Suprapubic skin (tissue), 4 donors: ENCODE measurements at regions not wholly inside any gene's neighbourhood (a gene's known extent, or its start where the extent isn't known, plus 50 kb on each side); places are given as distances from the start of the nearest gene placed in this dataset.

ENCODE experiments used
- DNase-seq, 2 donors: peaks; one replicate each; pipeline ENCODE4 v3.0.0-alpha.2; 2019; ENCODE audit warnings: low spot score in 2 of 2
- H3K27ac ChIP-seq: fragments of 200-600 bp; sonication (generic); one replicate; pipeline ENCODE4 v1.5.1; 2019
- H3K27me3 ChIP-seq: fragments of 200-600 bp; sonication (generic); one replicate; pipeline ENCODE4 v1.5.1; 2019
- H3K36me3 ChIP-seq: fragments of 200-600 bp; sonication (generic); one replicate; pipeline ENCODE4 v1.5.1; 2019
- H3K4me1 ChIP-seq: fragments of 200-600 bp; sonication (generic); one replicate; pipeline ENCODE4 v1.5.1; 2019
- H3K4me3 ChIP-seq: fragments of 200-600 bp; sonication (generic); one replicate; pipeline ENCODE4 v1.5.1; 2019; ENCODE audit warnings: mild to moderate bottlenecking
- H3K9me3 ChIP-seq: fragments of 200-600 bp; sonication (generic); one replicate; pipeline ENCODE4 v1.5.1; 2019
- EP300 ChIP-seq: sonication (generic); formaldehyde crosslinking; IDR thresholded peaks from one replicate; pipeline ENCODE4 v1.6.1; 2017; ENCODE audit warnings: antibody characterized with exemption
- POLR2A ChIP-seq, 2 donors: fragments of 450-650 bp; IDR thresholded peaks; one replicate each; pipeline ENCODE4 v1.6.1; 2017; ENCODE audit warnings: antibody characterized with exemption in 2 of 2, mild to moderate bottlenecking in 2 of 2, moderate library complexity in 2 of 2
- POLR2AphosphoS5 ChIP-seq, 3 donors: sonication (generic); formaldehyde crosslinking; IDR thresholded peaks; one replicate each; pipeline ENCODE4 v1.6.1; 2017; ENCODE audit warnings: antibody characterized with exemption in 3 of 3
- WGBS: methylation state at CpG from one replicate; pipeline ENCODE4 v1.1.5; 2018; 5-methylcytosine and 5-hydroxymethylcytosine counted together
- TF ChIP-seq, protein P1 (sequence below), 2 donors: fragments of 200-600 bp in 1 of 2; fragments of 450-650 bp in 1 of 2; sonication (generic) in 1 of 2; IDR thresholded peaks; one replicate each; pipeline ENCODE4 v1.5.1; 2016 to 2019; ENCODE audit warnings: antibody characterized with exemption in 2 of 2, mild to moderate bottlenecking in 1 of 2, moderate library complexity in 1 of 2

DNA sequence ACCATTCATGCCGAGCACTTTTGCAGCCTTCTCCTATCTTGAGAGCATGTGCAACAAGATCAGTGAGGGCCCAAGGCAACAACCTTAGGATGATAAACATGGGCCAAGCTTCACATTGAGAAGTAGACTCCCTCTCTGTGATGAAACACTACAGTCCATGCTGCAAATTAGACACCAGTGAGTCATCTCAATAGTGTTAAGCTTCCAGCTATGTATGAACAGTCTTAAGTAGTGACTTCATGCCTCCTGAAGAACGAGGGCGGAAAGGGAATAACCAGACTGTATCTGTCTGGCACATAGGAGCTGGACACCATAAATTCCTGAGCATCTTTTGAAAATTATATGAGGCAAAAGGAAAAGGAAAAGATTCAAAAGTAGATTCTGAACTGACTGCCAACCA, 309.9 kb upstream of the SLITRK1 start:
- no peaks in the 10 kb centered on the region for H3K27me3 ChIP-seq
- DNase-seq = no peak
- no peak for TF ChIP-seq POLR2AphosphoS5 (IDR thresholded peaks at IDR 0.05)
- TF ChIP-seq POLR2A (IDR thresholded peaks at IDR 0.05) = no peak
- TF ChIP-seq, protein P1, sequence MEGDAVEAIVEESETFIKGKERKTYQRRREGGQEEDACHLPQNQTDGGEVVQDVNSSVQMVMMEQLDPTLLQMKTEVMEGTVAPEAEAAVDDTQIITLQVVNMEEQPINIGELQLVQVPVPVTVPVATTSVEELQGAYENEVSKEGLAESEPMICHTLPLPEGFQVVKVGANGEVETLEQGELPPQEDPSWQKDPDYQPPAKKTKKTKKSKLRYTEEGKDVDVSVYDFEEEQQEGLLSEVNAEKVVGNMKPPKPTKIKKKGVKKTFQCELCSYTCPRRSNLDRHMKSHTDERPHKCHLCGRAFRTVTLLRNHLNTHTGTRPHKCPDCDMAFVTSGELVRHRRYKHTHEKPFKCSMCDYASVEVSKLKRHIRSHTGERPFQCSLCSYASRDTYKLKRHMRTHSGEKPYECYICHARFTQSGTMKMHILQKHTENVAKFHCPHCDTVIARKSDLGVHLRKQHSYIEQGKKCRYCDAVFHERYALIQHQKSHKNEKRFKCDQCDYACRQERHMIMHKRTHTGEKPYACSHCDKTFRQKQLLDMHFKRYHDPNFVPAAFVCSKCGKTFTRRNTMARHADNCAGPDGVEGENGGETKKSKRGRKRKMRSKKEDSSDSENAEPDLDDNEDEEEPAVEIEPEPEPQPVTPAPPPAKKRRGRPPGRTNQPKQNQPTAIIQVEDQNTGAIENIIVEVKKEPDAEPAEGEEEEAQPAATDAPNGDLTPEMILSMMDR (IDR thresholded peaks at IDR 0.05) = no peak
- no peak for TF ChIP-seq EP300
- 71% methylated on average over 3 of the region's 3 CpGs for WGBS
- H3K9me3 ChIP-seq = no peaks in the 10 kb centered on the region
- H3K36me3 ChIP-seq = no peaks in the 10 kb centered on the region
- no peak overlapping the region for H3K27ac ChIP-seq
- H3K4me3 ChIP-seq = no peak overlapping the region
- no peaks in the 10 kb centered on the region for H3K4me1 ChIP-seq

DNA sequence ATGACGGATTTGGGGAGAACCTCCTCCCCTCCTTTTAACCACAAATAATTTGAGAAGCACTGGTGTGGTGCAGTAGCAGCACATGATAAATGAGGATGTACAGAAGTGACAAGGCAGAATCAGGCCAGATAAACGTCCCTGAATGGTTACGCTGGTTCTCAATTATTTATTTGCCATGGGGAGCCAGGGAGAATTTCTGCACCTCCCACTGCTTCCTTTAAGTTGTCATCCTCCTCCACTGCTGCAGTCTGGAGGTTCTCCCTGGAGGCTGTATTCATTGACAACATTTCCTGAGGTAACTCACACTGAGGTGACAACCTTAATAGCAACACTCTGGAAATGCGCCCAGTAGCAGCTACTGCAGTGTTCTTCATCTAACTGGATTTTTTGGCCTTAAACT, 308.9 kb upstream of the SLITRK1 start:
- 59% methylated on average over 4 of the region's 4 CpGs for WGBS

DNA sequence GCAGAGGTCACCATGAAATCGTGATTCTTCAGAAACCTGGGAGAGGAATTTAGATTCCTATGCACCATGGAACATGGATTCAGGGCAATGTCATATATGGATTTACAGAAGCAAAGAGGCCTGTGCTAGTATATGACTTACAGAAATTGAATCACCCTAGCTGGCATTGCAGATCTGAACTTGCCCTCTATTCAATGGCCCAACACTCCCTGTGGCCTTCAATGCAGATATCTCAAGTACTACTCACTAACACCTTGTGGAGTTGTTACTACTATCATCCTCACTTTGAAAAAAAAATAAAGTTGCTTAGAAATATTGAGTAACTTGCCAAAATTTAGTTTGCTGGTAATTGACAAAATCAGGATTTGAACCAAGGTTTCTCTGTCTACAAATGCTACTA, 305.4 kb upstream of the SLITRK1 start:
- WGBS = 92% methylated on average over 1 of the region's 1 CpG
- no peaks in the 10 kb centered on the region for H3K9me3 ChIP-seq
- no peaks in the 10 kb centered on the region for H3K36me3 ChIP-seq
- no peak for DNase-seq
- TF ChIP-seq POLR2A (IDR thresholded peaks at IDR 0.05) (no peak), EP300 (no peak), POLR2AphosphoS5 (IDR thresholded peaks at IDR 0.05) (no peak)
- TF ChIP-seq, protein P1 (IDR thresholded peaks at IDR 0.05) = no peak
- no peak overlapping the region for H3K4me3 ChIP-seq
- no peaks in the 10 kb centered on the region for H3K4me1 ChIP-seq
- no peak overlapping the region for H3K27ac ChIP-seq
- no peaks in the 10 kb centered on the region for H3K27me3 ChIP-seq

More for the DNA sequence above, 308.9 kb upstream of the SLITRK1 start:
- no peak for DNase-seq
- Histone ChIP-seq H3K27ac (no peak overlapping the region), H3K27me3 (no peaks in the 10 kb centered on the region), H3K4me1 (no peaks in the 10 kb centered on the region), H3K9me3 (no peaks in the 10 kb centered on the region), H3K36me3 (no peaks in the 10 kb centered on the region), H3K4me3 (no peak overlapping the region)
- TF ChIP-seq, protein P1 (IDR thresholded peaks at IDR 0.05) = no peak
- TF ChIP-seq EP300 (no peak), POLR2A (IDR thresholded peaks at IDR 0.05) (no peak), POLR2AphosphoS5 (IDR thresholded peaks at IDR 0.05) (no peak)

DNA sequence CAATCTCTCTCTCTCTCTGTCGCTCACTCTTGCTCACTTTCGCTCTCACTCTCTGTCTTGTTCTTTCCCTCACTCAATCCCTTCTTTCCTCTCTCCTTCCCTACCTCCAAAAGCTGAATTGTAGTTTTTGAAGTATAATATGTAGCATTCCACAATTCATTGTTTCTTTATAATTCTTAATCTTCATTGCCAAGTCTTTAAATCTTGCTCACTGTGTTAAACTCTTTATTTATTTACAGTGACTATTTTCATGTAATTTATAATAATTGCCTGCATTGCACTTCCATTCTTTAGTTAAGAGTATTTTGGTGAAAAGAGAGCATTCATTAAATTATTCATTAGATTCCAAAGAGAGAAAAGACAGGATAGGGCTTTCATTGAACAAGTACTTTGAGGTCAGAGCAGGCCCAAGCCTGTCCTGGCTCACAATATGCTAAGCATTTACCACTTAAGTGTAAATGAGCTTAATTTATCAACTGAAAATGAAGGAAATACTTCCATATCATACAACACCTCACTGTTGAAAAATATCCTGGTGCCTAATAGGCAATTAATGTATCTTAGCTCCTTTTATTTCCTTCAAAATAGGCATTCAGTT, 257.4 kb upstream of the SLITRK1 start:
- no peaks in the 10 kb centered on the region for H3K4me1 ChIP-seq
- no peak overlapping the region for H3K4me3 ChIP-seq
- H3K27ac ChIP-seq = no peak overlapping the region
- no peak for TF ChIP-seq EP300
- no peak for TF ChIP-seq POLR2A (IDR thresholded peaks at IDR 0.05)
- TF ChIP-seq, protein P1 (IDR thresholded peaks at IDR 0.05) = no peak
- TF ChIP-seq POLR2AphosphoS5 (IDR thresholded peaks at IDR 0.05) = no peak
- no peaks in the 10 kb centered on the region for H3K27me3 ChIP-seq
- no peaks in the 10 kb centered on the region for H3K9me3 ChIP-seq
- H3K36me3 ChIP-seq = no peaks in the 10 kb centered on the region
- DNase-seq = no peak
- WGBS = 96% methylated on average over 2 of the region's 2 CpGs

DNA sequence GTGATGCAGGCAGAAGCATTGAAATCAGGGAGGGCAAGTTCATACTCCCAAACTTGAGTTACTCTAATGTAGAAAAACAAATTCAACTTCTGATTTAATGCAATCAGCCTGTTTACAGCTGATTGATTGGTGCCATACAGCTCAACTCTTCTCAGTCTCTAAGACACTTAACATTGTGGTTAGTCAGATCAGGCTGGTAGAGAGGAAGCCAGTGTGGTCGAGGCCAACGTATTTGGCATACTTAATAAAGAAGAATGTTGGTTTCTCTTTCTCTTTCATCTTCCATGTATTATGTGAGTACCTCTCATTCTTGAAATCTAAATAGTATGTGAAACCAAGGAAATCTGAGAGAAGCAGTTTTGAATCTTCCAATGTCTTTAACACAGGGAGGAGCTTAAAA, 255.0 kb upstream of the SLITRK1 start:
- TF ChIP-seq POLR2A (IDR thresholded peaks at IDR 0.05) = no peak
- TF ChIP-seq, protein P1 (IDR thresholded peaks at IDR 0.05) = no peak
- no peak for TF ChIP-seq POLR2AphosphoS5 (IDR thresholded peaks at IDR 0.05)
- no peak for TF ChIP-seq EP300
- Histone ChIP-seq H3K4me1 (no peaks in the 10 kb centered on the region), H3K27me3 (no peaks in the 10 kb centered on the region), H3K27ac (no peak overlapping the region), H3K9me3 (no peaks in the 10 kb centered on the region), H3K4me3 (no peak overlapping the region), H3K36me3 (no peaks in the 10 kb centered on the region)
- 31% methylated on average over 2 of the region's 2 CpGs for WGBS
- no peak for DNase-seq
